IMR-90 (cell line): ENCODE measurements at regions not wholly inside any gene's neighbourhood (a gene's known extent, or its start where the extent isn't known, plus 50 kb on each side); places are given as distances from the start of the nearest gene placed in this dataset.

Experiments used
- ATAC-seq: fragments of 200-7000 bp; cut with Tn5 transposase; 2 replicates; pipeline ENCODE4 v1.9.1; 2020; ENCODE audit warnings: low read depth, mild to moderate bottlenecking, moderate library complexity
- BruUV-seq: library from RNA; stranded (reverse); fragments of 400-500 nt; replicated peaks from 2 replicates; lab custom pipeline; 2021; lab: Mats Ljungman, UMichigan
- CTCF ChIA-PET: fragments of 300-600 bp; formaldehyde crosslinking; extraction: SDS; loops from one replicate; lab custom pipeline; 2021; ENCODE audit warnings: antibody characterized with exemption; lab: Yijun Ruan, JAX
- POLR2A ChIA-PET: fragments of 300-600 bp; sonication (Branson Sonifier 250); formaldehyde crosslinking; loops from one replicate; lab custom pipeline; 2022; ENCODE audit warnings: antibody characterized with exemption; ENCODE audit not compliant: unreplicated experiment; lab: Charles Lee
- DNase-seq: peaks from one replicate; pipeline ENCODE4 v3.0.0; 2013
- H2AFZ ChIP-seq: replicated peaks from 2 replicates; pipeline ENCODE3; 2013; ENCODE audit warnings: low read length, mild to moderate bottlenecking; ENCODE audit not compliant: poor library complexity
- H2AK5ac ChIP-seq: 2 replicates; pipeline ENCODE4 v1.6.1; 2013; ENCODE audit warnings: low read depth, low read length, inconsistent platforms
- H2AK9ac ChIP-seq: replicated peaks from 2 replicates; pipeline ENCODE3; 2013; ENCODE audit warnings: mild to moderate bottlenecking, low read depth, low read length, moderate library complexity; ENCODE audit not compliant: poor library complexity
- H2BK120ac ChIP-seq: 2 replicates; pipeline ENCODE4 v1.6.1; 2013; ENCODE audit warnings: low read depth, low read length, inconsistent platforms
- H2BK15ac ChIP-seq: 3 replicates; pipeline ENCODE4 v1.6.1; 2013; ENCODE audit warnings: low read depth, low read length, inconsistent platforms
- H2BK20ac ChIP-seq: 2 replicates; pipeline ENCODE4 v1.6.1; 2013; ENCODE audit warnings: low read depth, mild to moderate bottlenecking, inconsistent platforms, low read length, moderate library complexity
- H2BK5ac ChIP-seq: 2 replicates; pipeline ENCODE4 v1.6.1; 2013; ENCODE audit warnings: mild to moderate bottlenecking, low read depth, low read length, inconsistent platforms; ENCODE audit not compliant: poor library complexity, severe bottlenecking
- H3K14ac ChIP-seq: replicated peaks from 2 replicates; pipeline ENCODE4 v1.6.1; 2013; ENCODE audit warnings: low read depth, low read length, inconsistent platforms
- H3K18ac ChIP-seq: 2 replicates; pipeline ENCODE4 v1.6.1; 2013; ENCODE audit warnings: low read depth, low read length, control low read depth
- H3K23ac ChIP-seq: 2 replicates; pipeline ENCODE4 v1.6.1; 2013; ENCODE audit warnings: low read depth, low read length, inconsistent platforms
- H3K27ac ChIP-seq: 2 replicates; pipeline ENCODE4 v1.5.1; 2013; ENCODE audit warnings: mild to moderate bottlenecking, control low read depth, low read length; ENCODE audit not compliant: insufficient read depth
- H3K27me3 ChIP-seq: 2 replicates; pipeline ENCODE4 v1.6.1; 2013; ENCODE audit warnings: low read length; ENCODE audit not compliant: control insufficient read depth, insufficient read depth
- H3K36me3 ChIP-seq: 2 replicates; pipeline ENCODE4 v1.6.1; 2013; ENCODE audit warnings: low read length, mixed read lengths; ENCODE audit not compliant: control insufficient read depth, insufficient read depth
- H3K4ac ChIP-seq: 2 replicates; pipeline ENCODE4 v1.6.1; 2013; ENCODE audit warnings: low read depth, low read length, inconsistent platforms
- H3K4me1 ChIP-seq: 2 replicates; pipeline ENCODE4 v1.6.1; 2013; ENCODE audit warnings: low read length, mixed read lengths; ENCODE audit not compliant: control insufficient read depth, insufficient read depth
- H3K4me2 ChIP-seq: 2 replicates; pipeline ENCODE4 v1.6.1; 2013; ENCODE audit warnings: low read depth, mild to moderate bottlenecking, control low read depth, low read length, moderate library complexity
- H3K4me3 ChIP-seq: 2 replicates; pipeline ENCODE4 v1.5.1; 2013; ENCODE audit warnings: low read depth, mild to moderate bottlenecking, control low read depth, low read length, moderate library complexity; ENCODE audit not compliant: insufficient read depth
- H3K56ac ChIP-seq: 2 replicates; pipeline ENCODE4 v1.6.1; 2013; ENCODE audit warnings: low read length, inconsistent platforms; ENCODE audit not compliant: insufficient read depth; ENCODE audit errors: extremely low read depth
- H3K79me1 ChIP-seq, 2 experiments: 2 replicates each; pipeline ENCODE4 v1.6.1; 2013; ENCODE audit warnings: low read length in 2 of 2, inconsistent platforms in 1 of 2, low read depth in 1 of 2
- H3K9ac ChIP-seq: 2 replicates; pipeline ENCODE4 v1.6.1; 2013; ENCODE audit warnings: low read depth, low read length, control low read depth
- H3K9me1 ChIP-seq: 2 replicates; pipeline ENCODE4 v1.6.1; 2013; ENCODE audit warnings: low read length, inconsistent platforms; ENCODE audit not compliant: insufficient read depth
- H3K9me3 ChIP-seq: 2 replicates; pipeline ENCODE4 v1.6.1; 2013; ENCODE audit warnings: low read length; ENCODE audit not compliant: control insufficient read depth, insufficient read depth
- H4K20me1 ChIP-seq: 2 replicates; pipeline ENCODE4 v1.6.1; 2013; ENCODE audit warnings: low read length, inconsistent platforms; ENCODE audit not compliant: insufficient read depth
- H4K5ac ChIP-seq: 2 replicates; pipeline ENCODE4 v1.6.1; 2013; ENCODE audit warnings: mild to moderate bottlenecking, low read depth, low read length, control low read depth
- H4K8ac ChIP-seq, 2 experiments: 2 replicates each; pipeline ENCODE4 v1.6.1; 2013; ENCODE audit warnings: low read depth in 2 of 2, low read length in 2 of 2, control low read depth in 1 of 2, inconsistent platforms in 1 of 2
- H4K91ac ChIP-seq: 2 replicates; pipeline ENCODE4 v1.6.1; 2013; ENCODE audit warnings: low read depth, low read length, inconsistent platforms; ENCODE audit not compliant: insufficient read depth
- ELK1 ChIP-seq: fragments of 150-350 bp; IDR thresholded peaks from 2 replicates; pipeline ENCODE4 v1.6.1; 2016; ENCODE audit warnings: low read depth, mild to moderate bottlenecking, low read length, moderate library complexity, borderline replicate concordance
- MAZ ChIP-seq: IDR thresholded peaks from 2 replicates; pipeline ENCODE4 v1.6.1; 2012; ENCODE audit warnings: low read depth, mild to moderate bottlenecking, low read length, improper control_type of control experiment, moderate library complexity, borderline replicate concordance
- WGBS, 2 experiments: methylation state at CpG; one replicate each; pipeline versions ENCODE4 v1.1.5 to v1.1.7; 2013; ENCODE audit warnings: missing lambda C conversion rate in 2 of 2; ENCODE audit not compliant: insufficient read length in 1 of 2; ENCODE audit errors: extremely low coverage in 2 of 2; 5-methylcytosine and 5-hydroxymethylcytosine counted together
- dilution Hi-C: fragments of 300-500 bp; cut with HindIII; formaldehyde crosslinking; loops from one replicate; pipeline ENCODE4 v1.14.3; 2018; ENCODE audit warnings: low sequenced_read_pairs; ENCODE audit not compliant: unreplicated experiment
- in situ Hi-C: fragments of 300-500 bp; cut with MboI; formaldehyde crosslinking; loops from 3 replicates; pipeline ENCODE4 v1.14.3; 2019; ENCODE audit warnings: low sequenced_read_pairs, inconsistent platforms, mixed read lengths
- intact Hi-C: fragments of 100-400 bp; cut with micrococcal nuclease; formaldehyde crosslinking; loops from 2 replicates; pipeline ENCODE4 v1.10.0; 2022

DNA sequence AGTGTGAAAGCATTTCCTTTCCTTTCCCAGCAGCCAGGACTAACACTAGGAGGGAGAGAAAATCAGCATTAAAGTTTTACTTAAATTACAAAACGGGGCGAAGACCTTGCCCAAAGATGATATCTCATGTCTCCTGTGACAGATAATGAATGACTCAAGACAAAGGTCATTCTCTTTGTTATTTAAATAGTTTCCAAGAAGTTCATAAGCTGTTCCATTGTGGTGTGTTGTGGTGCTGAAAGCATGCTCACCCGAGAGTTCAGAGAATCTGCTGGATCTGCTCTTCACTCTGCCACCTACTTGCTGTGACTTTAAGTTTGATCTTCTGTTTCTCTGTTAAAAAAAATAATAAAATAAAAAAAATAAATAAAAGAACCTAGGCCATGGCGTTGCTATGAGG lies 265.9 kb upstream of the NR4A3 start:
- Histone ChIP-seq H3K9ac (no peak overlapping the region), H2AK5ac (no peak overlapping the region), H4K5ac (no peak overlapping the region), H3K4me2 (no peak overlapping the region), H2BK15ac (no peak overlapping the region), H4K8ac (no peak overlapping the region), H3K4me1 (no peaks in the 10 kb centered on the region), H3K4me3 (no peak overlapping the region), H3K14ac (no peak overlapping the region), H2AFZ (no peak overlapping the region), H3K56ac (no peak overlapping the region), H3K9me3 (no peaks in the 10 kb centered on the region), H2BK120ac (no peak overlapping the region), H3K23ac (no peak overlapping the region), H2AK9ac (no peak overlapping the region), H2BK20ac (no peak overlapping the region), H3K36me3 (no peaks in the 10 kb centered on the region), H3K27ac (no peak overlapping the region), H3K18ac (no peak overlapping the region), H4K91ac (no peak overlapping the region), H3K79me1 (no peaks in the 10 kb centered on the region), H3K4ac (no peak overlapping the region), H3K9me1 (no peaks in the 10 kb centered on the region), H2BK5ac (no peak overlapping the region), H3K27me3 (peaks cover 10% of the 10 kb centered on the region), H4K20me1 (no peaks in the 10 kb centered on the region)
- DNase-seq (no peak), ATAC-seq (no peak)
- in situ Hi-C loops (no loop called here), intact Hi-C loops (no loop called here), dilution Hi-C loops (no loop called here)
- no CpG with 5 or more reads among the region's 4 CpGs for WGBS, 2 experiments
- no TSS peak for BruUV-seq
- TF ChIP-seq ELK1 (no peak), MAZ (no peak)
- CTCF ChIA-PET: no interaction called here
- POLR2A ChIA-PET: no interaction called here
